K562 (cell line): ENCODE measurements at regions not wholly inside any gene's neighbourhood (a gene's known extent, or its start where the extent isn't known, plus 50 kb on each side); places are given as distances from the start of the nearest gene placed in this dataset.

Source experiments
- ATAC-seq: fragments of 200-7000 bp; cut with Tn5 transposase; 3 replicates; pipeline ENCODE4 v1.9.1; 2020; ENCODE audit warnings: moderate library complexity
- BruUV-seq: library from RNA; stranded (reverse); fragments of 400-500 nt; replicated peaks from 2 replicates; lab custom pipeline; 2021; lab: Mats Ljungman, UMichigan
- CTCF ChIA-PET: fragments of 300-600 bp; formaldehyde crosslinking; extraction: SDS; loops from one replicate; lab custom pipeline; 2021; ENCODE audit warnings: low intra/inter-chr PET ratio; lab: Yijun Ruan, JAX
- POLR2A ChIA-PET: fragments of 300-600, 350-650 bp; sonication (Branson Sonifier 250); formaldehyde crosslinking; extraction: SDS; loops from one replicate; lab custom pipeline; 2021; ENCODE audit warnings: antibody characterized with exemption, inconsistent platforms; lab: Yijun Ruan, JAX
- DNase-seq, 4 experiments: peaks; one replicate each; pipeline versions ENCODE4 v3.0.0 to v3.0.0-alpha.2; 2011 to 2018; ENCODE audit warnings: low spot score in 3 of 4, mixed read lengths in 3 of 4; ENCODE audit errors: extremely low read depth in 1 of 4
- FAIRE-seq: peaks from 2 replicates; lab custom pipeline; 2011; peaks lifted over from hg19 to GRCh38; lab: Jason Lieb, UNC
- H2AFZ ChIP-seq: 2 replicates; pipeline ENCODE4 v1.6.0; 2011; ENCODE audit warnings: low read depth, low read length, control low read depth, inconsistent platforms
- H3K27ac ChIP-seq: fragments of 200-600 bp; 3 replicates; pipeline ENCODE4 v1.8.0; 2011; ENCODE audit warnings: low read depth, mild to moderate bottlenecking, control low read depth, inconsistent platforms, low read length, moderate library complexity, mixed read lengths; ENCODE audit errors: extremely low read depth
- H3K27me3 ChIP-seq, 2 experiments: fragments of 300-600 bp in 1 of 2; 2 replicates in 1 of 2; 3 replicates in 1 of 2; pipeline versions ENCODE4 v1.6.0 to v1.8.0; 2011; ENCODE audit warnings: inconsistent platforms in 2 of 2, low read length in 2 of 2, mild to moderate bottlenecking in 1 of 2, mixed read lengths in 1 of 2, moderate library complexity in 1 of 2; ENCODE audit not compliant: control insufficient read depth in 2 of 2, insufficient read depth in 2 of 2
- H3K36me3 ChIP-seq: fragments of 300-600 bp; 3 replicates; pipeline ENCODE4 v1.8.0; 2011; ENCODE audit warnings: mild to moderate bottlenecking, low read length, inconsistent platforms; ENCODE audit not compliant: control insufficient read depth, insufficient read depth
- H3K4me1 ChIP-seq, 2 experiments: fragments of 200-600 bp in 1 of 2; replicated peaks in 1 of 2; 2 replicates in 1 of 2; 3 replicates in 1 of 2; pipeline versions ENCODE4 v1.5.1 to v1.8.0; 2011; ENCODE audit warnings: inconsistent platforms in 2 of 2, low read length in 2 of 2, mild to moderate bottlenecking in 1 of 2, mixed read lengths in 1 of 2, moderate library complexity in 1 of 2; ENCODE audit not compliant: control insufficient read depth in 2 of 2, insufficient read depth in 2 of 2
- H3K4me2 ChIP-seq: 2 replicates; pipeline ENCODE4 v1.6.1; 2011; ENCODE audit warnings: low read length, control low read depth, inconsistent platforms, mixed read lengths; ENCODE audit not compliant: insufficient read depth
- H3K4me3 ChIP-seq: fragments of 200-600 bp; sonication (generic), shearing (Covaris generic); 2 replicates; pipeline ENCODE4 v1.5.1; 2016; ENCODE audit warnings: control low read depth, inconsistent platforms
- H3K79me2 ChIP-seq: fragments of 200-600 bp; 3 replicates; pipeline ENCODE4 v1.8.0; 2011; ENCODE audit warnings: low read length, inconsistent platforms; ENCODE audit not compliant: control insufficient read depth, insufficient read depth
- H3K9ac ChIP-seq, 2 experiments: 2 replicates each; pipeline versions ENCODE4 v1.6.0 to v1.6.1; 2011; ENCODE audit warnings: low read depth in 2 of 2, low read length in 2 of 2, control low read depth in 1 of 2, inconsistent platforms in 1 of 2, mild to moderate bottlenecking in 1 of 2, mixed read lengths in 1 of 2; ENCODE audit not compliant: insufficient read depth in 1 of 2
- H3K9me1 ChIP-seq: one replicate; pipeline ENCODE4 v1.6.0; 2011; ENCODE audit warnings: inconsistent platforms, mild to moderate bottlenecking, low read length, moderate library complexity; ENCODE audit not compliant: control insufficient read depth, insufficient read depth
- H3K9me3 ChIP-seq: replicated peaks from 2 replicates; pipeline ENCODE4 v1.5.1; 2011; ENCODE audit warnings: low read depth, low read length, inconsistent platforms; ENCODE audit not compliant: control insufficient read depth, insufficient read depth
- H4K20me1 ChIP-seq: replicated peaks from 2 replicates; pipeline ENCODE4 v1.6.1; 2011; ENCODE audit warnings: low read length, inconsistent platforms, mixed read lengths; ENCODE audit not compliant: control insufficient read depth, insufficient read depth
- CAMTA2 ChIP-seq: fragments of 250-450 bp; sonication (Bioruptor Pico); conservative IDR thresholded peaks from 2 replicates; pipeline ENCODE4 v1.5.1; 2022
- CBX3 ChIP-seq, 2 experiments: IDR thresholded peaks; 1 replicate in 1 of 2; 2 replicates in 1 of 2; pipeline ENCODE4 v1.6.1; 2012; ENCODE audit warnings: inconsistent platforms in 2 of 2, low read length in 2 of 2, borderline replicate concordance in 1 of 2, control low read depth in 1 of 2
- E2F3 ChIP-seq: fragments of 250-450 bp; sonication (Bioruptor Pico); IDR thresholded peaks from 2 replicates; pipeline ENCODE4 v1.4.0; 2020; ENCODE audit warnings: mild to moderate bottlenecking
- EHMT2 ChIP-seq: fragments of 450-650 bp; IDR thresholded peaks from 2 replicates; pipeline ENCODE4 v1.6.1; 2018; ENCODE audit warnings: antibody characterized with exemption
- ETV6 ChIP-seq, 3 experiments: fragments of 150-350 bp in 1 of 3; sonication (generic) in 1 of 3; formaldehyde crosslinking in 1 of 3; IDR thresholded peaks; 2 replicates each; pipeline versions ENCODE4 v1.6.1 to v1.8.0; 2014 to 2022; ENCODE audit warnings: borderline replicate concordance in 2 of 3, low read depth in 2 of 3, antibody characterized with exemption in 1 of 3, low read length in 1 of 3, mild to moderate bottlenecking in 1 of 3, missing genetic modification reagents in 1 of 3
- FOSL1 ChIP-seq: fragments of 200-800 bp; sonication (Bioruptor generic); conservative IDR thresholded peaks from 2 replicates; pipeline ENCODE4 v1.6.1; 2016; ENCODE audit warnings: missing genetic modification characterization, missing compliant biosample characterization
- FOXP1 ChIP-seq: sonication (generic); formaldehyde crosslinking; IDR thresholded peaks from 2 replicates; pipeline ENCODE4 v1.8.0; 2022; ENCODE audit warnings: mild to moderate bottlenecking, missing genetic modification reagents
- HIVEP1 ChIP-seq: fragments of 250-450 bp; sonication (Bioruptor Pico); IDR thresholded peaks from 2 replicates; pipeline ENCODE4 v1.4.0; 2020; ENCODE audit warnings: mild to moderate bottlenecking
- MAFG ChIP-seq: fragments of 450-650 bp; conservative IDR thresholded peaks from 2 replicates; pipeline ENCODE4 v1.6.1; 2016; ENCODE audit warnings: missing genetic modification characterization, missing compliant biosample characterization
- MLX ChIP-seq, 2 experiments: fragments of 450-650 bp in 1 of 2; sonication (generic) in 1 of 2; formaldehyde crosslinking; conservative IDR thresholded peaks; 2 replicates each; pipeline versions ENCODE4 v1.4.0 to v1.8.1; 2020 to 2022; ENCODE audit warnings: mild to moderate bottlenecking in 1 of 2, missing genetic modification reagents in 1 of 2
- PHF8 ChIP-seq: fragments of 200-600 bp; sonication (generic); IDR thresholded peaks from 2 replicates; pipeline ENCODE4 v1.6.1; 2012; ENCODE audit warnings: mixed run types, mild to moderate bottlenecking, inconsistent platforms, low read length, moderate library complexity, borderline replicate concordance
- RBM14 ChIP-seq: fragments of 200-400 bp; formaldehyde crosslinking; IDR thresholded peaks from 2 replicates; pipeline ENCODE4 v1.6.1; 2018; ENCODE audit warnings: low read depth, mild to moderate bottlenecking, low read length, moderate library complexity, borderline replicate concordance; ENCODE audit not compliant: insufficient read depth
- SMARCB1 ChIP-seq: IDR thresholded peaks from 2 replicates; pipeline ENCODE4 v1.6.1; 2011; ENCODE audit warnings: improper control_type of control experiment, low read depth; ENCODE audit not compliant: insufficient read length
- SP1 ChIP-seq: sonication (generic); formaldehyde crosslinking; IDR thresholded peaks from 2 replicates; pipeline ENCODE4 v1.8.1; 2022; ENCODE audit warnings: mild to moderate bottlenecking, missing genetic modification reagents
- TCF7L2 ChIP-seq: fragments of 150-350 bp; IDR thresholded peaks from 2 replicates; pipeline ENCODE4 v1.6.1; 2016; ENCODE audit warnings: low read depth, mild to moderate bottlenecking, low read length, moderate library complexity
- TEAD4 ChIP-seq, 2 experiments: sonication (generic) in 1 of 2; formaldehyde crosslinking in 1 of 2; IDR thresholded peaks; 2 replicates each; pipeline versions ENCODE4 v1.6.1 to v1.8.0; 2012 to 2022; ENCODE audit warnings: borderline replicate concordance in 1 of 2, inconsistent platforms in 1 of 2, low read length in 1 of 2, mild to moderate bottlenecking in 1 of 2, missing genetic modification reagents in 1 of 2
- ZBED1 ChIP-seq: IDR thresholded peaks from 2 replicates; pipeline ENCODE4 v1.6.1; 2014
- ZNF395 ChIP-seq: fragments of 200-800 bp; sonication (Bioruptor generic); IDR thresholded peaks from 2 replicates; pipeline ENCODE4 v1.6.1; 2017; ENCODE audit warnings: missing genetic modification characterization, missing compliant biosample characterization
- ZNF561 ChIP-seq: fragments of 450-650 bp; formaldehyde crosslinking; conservative IDR thresholded peaks from 2 replicates; pipeline ENCODE4 v1.4.0; 2020; ENCODE audit warnings: mild to moderate bottlenecking, moderate library complexity
- ZNF583 ChIP-seq: fragments of 250-450 bp; sonication (Bioruptor Pico); IDR thresholded peaks from 2 replicates; pipeline ENCODE4 v1.4.0; 2020
- WGBS: fragments of 100-300 bp; shearing (Covaris generic); methylation state at CpG from one replicate; pipeline ENCODE4 v1.1.6; 2016; ENCODE audit warnings: low coverage, mixed read lengths; ENCODE audit not compliant: insufficient coverage; ENCODE audit errors: missing lambda C conversion rate; 5-methylcytosine and 5-hydroxymethylcytosine counted together
- in situ Hi-C: fragments of 300-500 bp; cut with MboI; formaldehyde crosslinking; loops from 4 replicates; pipeline ENCODE4 v1.15.0; 2018; ENCODE audit warnings: inconsistent platforms, mixed read lengths
- intact Hi-C: fragments of 100-400 bp; cut with micrococcal nuclease; formaldehyde crosslinking; loops from 2 replicates; pipeline ENCODE4 v1.14.2; 2022

- no peak for TF ChIP-seq RBM14
- no peak for TF ChIP-seq ZNF583 (CRISPR knock-in tag)
- no peak for TF ChIP-seq TCF7L2
- TF ChIP-seq ZNF395 (CRISPR knock-in tag), result no peak
- TF ChIP-seq PHF8, result no peak
- TF ChIP-seq CAMTA2 (CRISPR knock-in tag), result no peak
- no peak for TF ChIP-seq ZNF561 (CRISPR knock-in tag)
- TF ChIP-seq EHMT2, result no peak
- TF ChIP-seq SP1 (CRISPR knock-in tag), result no peak
- no peak for TF ChIP-seq HIVEP1
- no peak for TF ChIP-seq MLX (CRISPR knock-in tag; conservative IDR thresholded peaks at IDR 0.05)
Measured at GRCh38 chr16:66052745-66053144, 313.7 kb upstream of the CDH5 start (continued).

- ATAC-seq (no peak), FAIRE-seq (no peak), DNase-seq (no peak)
- Histone ChIP-seq H3K9ac (no peak overlapping the region), H3K36me3 (no peaks in the 10 kb centered on the region), H3K27me3 (0 out of 5 replicates have a peak, but pooled peaks cover 0 to 7% of the 10 kb centered on the region in 2 experiments), H3K9me1 (no peaks in the 10 kb centered on the region), H3K4me3 (no peak overlapping the region), H3K27ac (no peak overlapping the region), H2AFZ (no peak overlapping the region), H3K9me3 (no peaks in the 10 kb centered on the region), H3K4me1 (no peaks in the 10 kb centered on the region), H4K20me1 (no peaks in the 10 kb centered on the region; the same call in 1 of the 2 replicates), H3K4me2 (no peak overlapping the region), H3K79me2 (no peaks in the 10 kb centered on the region)
- in situ Hi-C loops (no loop called here), intact Hi-C loops (no loop called here)
- ChIA-PET CTCF (no interaction called here), POLR2A (no interaction called here)
- 0% methylated on average over 2 of the region's 2 CpGs for WGBS
- BruUV-seq, result no TSS peak
- TF ChIP-seq MAFG (tag) (no peak), FOXP1 (CRISPR knock-in tag) (no peak), ZBED1 (no peak), FOSL1 (tag) (no peak), ETV6 (IDR thresholded peaks at IDR 0.05; ENCODE audit: borderline replicate concordance in 1 of 2, low read depth in 2 of 2, low read length in 1 of 2) (no peak), ETV6 (CRISPR knock-in tag; IDR thresholded peaks at IDR 0.05; ENCODE audit: borderline replicate concordance) (no peak), E2F3 (CRISPR knock-in tag) (no peak), ZNF395 (CRISPR knock-in tag) (no peak), TEAD4 (IDR thresholded peaks at IDR 0.05; ENCODE audit: low read length) (no peak), TEAD4 (CRISPR knock-in tag; IDR thresholded peaks at IDR 0.05; ENCODE audit: borderline replicate concordance) (no peak), SMARCB1 (no peak), CBX3 (IDR thresholded peaks at IDR 0.05; ENCODE audit: borderline replicate concordance in 1 of 2, low read length in 2 of 2) (no peak)
Measured at GRCh38 chr16:66050991-66051390, 315.5 kb upstream of the CDH5 start.
